GM12878 (cell line): ENCODE measurements at regions not wholly inside any gene's neighbourhood (a gene's known extent, or its start where the extent isn't known, plus 50 kb on each side); places are given as distances from the start of the nearest gene placed in this dataset.

Source experiments
- CTCF ChIP-seq, 3 experiments: IDR thresholded peaks in 2 of 3; conservative IDR thresholded peaks in 1 of 3; 2 replicates each; pipeline ENCODE4 v1.5.1; 2011; ENCODE audit warnings: low read depth in 3 of 3, low read length in 3 of 3, mild to moderate bottlenecking in 3 of 3, control low read depth in 2 of 3, moderate library complexity in 2 of 3, inconsistent platforms in 1 of 3, mixed read lengths in 1 of 3; ENCODE audit not compliant: control insufficient read depth in 2 of 3, insufficient read depth in 1 of 3; ENCODE audit errors: extremely low read depth in 1 of 3
- HDAC6 ChIP-seq: fragments of 200-600 bp; sonication (generic); IDR thresholded peaks from one replicate; pipeline ENCODE4 v1.8.0; 2017; ENCODE audit warnings: antibody characterized with exemption; ENCODE audit not compliant: unreplicated experiment
- POLR2A ChIP-seq: IDR thresholded peaks from 2 replicates; pipeline ENCODE4 v1.6.1; 2011; ENCODE audit warnings: low read depth, mild to moderate bottlenecking, low read length
- USF2 ChIP-seq: IDR thresholded peaks from 2 replicates; pipeline ENCODE4 v1.6.1; 2011; ENCODE audit warnings: low read depth, low read length, improper control_type of control experiment, borderline replicate concordance

DNA sequence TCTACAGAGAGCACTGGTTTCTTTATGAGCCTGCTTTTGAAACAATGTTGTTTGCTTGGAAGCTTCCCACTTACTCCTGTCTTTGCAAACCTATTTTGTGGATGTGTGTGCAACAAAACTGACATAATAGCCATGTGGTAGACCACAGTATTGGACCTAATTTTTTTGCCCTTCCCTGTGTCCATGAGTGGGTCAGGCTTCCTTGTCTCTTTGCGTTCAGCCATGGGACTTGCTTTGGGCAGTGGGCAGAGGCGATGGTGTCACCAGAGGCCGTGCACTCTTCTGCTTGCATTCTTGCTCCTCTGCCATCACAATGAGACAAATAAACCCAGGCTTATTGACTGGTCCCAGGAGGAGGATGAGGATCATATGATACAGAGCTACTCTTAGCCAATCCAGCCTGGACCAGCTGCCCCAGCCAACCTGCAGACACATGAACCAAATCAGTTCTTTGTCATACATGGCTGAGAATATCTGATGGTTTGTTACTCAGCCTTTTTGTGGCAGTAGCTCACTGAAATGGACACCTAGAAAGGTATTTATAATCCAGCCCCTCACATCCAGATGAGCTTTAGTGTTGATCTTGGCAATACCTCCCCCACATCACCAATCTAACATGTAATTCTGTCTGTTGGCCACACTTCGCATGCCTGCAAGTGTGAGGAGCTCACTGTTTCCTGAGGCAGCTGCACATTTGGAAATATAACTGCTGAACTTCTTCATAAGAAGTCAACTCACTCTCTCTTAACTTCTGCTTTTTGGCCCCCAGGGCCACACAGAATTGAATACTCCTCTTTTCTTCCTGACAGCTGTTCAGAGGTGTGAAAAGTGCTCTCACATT is 427.8 kb upstream of the ZMIZ1 start:
- no peak for TF ChIP-seq USF2
- no peak for TF ChIP-seq CTCF (IDR thresholded peaks at IDR 0.05 in 2 of 3, conservative IDR thresholded peaks at IDR 0.05 in 1 of 3; ENCODE audit: control insufficient read depth in 2 of 3, extremely low read depth in 1 of 3, insufficient read depth in 1 of 3, low read depth in 3 of 3, low read length in 3 of 3)
- TF ChIP-seq POLR2A: no peak
- no peak for TF ChIP-seq HDAC6
